Calu3 (cell line): ENCODE measurements at regions not wholly inside any gene's neighbourhood (a gene's known extent, or its start where the extent isn't known, plus 50 kb on each side); places are given as distances from the start of the nearest gene placed in this dataset.

Experiments
- BruUV-seq: library from RNA; stranded (reverse); fragments of 400-500 nt; replicated peaks from 2 replicates; lab custom pipeline; 2021; lab: Mats Ljungman, UMichigan
- CTCF ChIA-PET: fragments of 300-600 bp; sonication (Branson Sonifier 250); formaldehyde crosslinking; loops from one replicate; lab custom pipeline; 2022; ENCODE audit warnings: antibody characterized with exemption; lab: Charles Lee
- DNase-seq: peaks from one replicate; pipeline ENCODE4 v3.0.0; 2022
- H3K27ac Mint-ChIP-seq: one replicate; pipeline ENCODE4 v1.8.0; 2022; ENCODE audit warnings: mixed read lengths; ENCODE audit not compliant: unreplicated experiment
- H3K27me3 Mint-ChIP-seq: one replicate; pipeline ENCODE4 v1.8.0; 2022; ENCODE audit warnings: mixed read lengths; ENCODE audit not compliant: unreplicated experiment
- H3K36me3 Mint-ChIP-seq: one replicate; pipeline ENCODE4 v1.8.0; 2022; ENCODE audit warnings: mild to moderate bottlenecking, moderate library complexity, mixed read lengths; ENCODE audit not compliant: insufficient read depth, unreplicated experiment
- H3K4me1 Mint-ChIP-seq: one replicate; pipeline ENCODE4 v1.8.0; 2022; ENCODE audit warnings: mild to moderate bottlenecking, low read depth, mixed read lengths; ENCODE audit not compliant: unreplicated experiment
- H3K4me3 Mint-ChIP-seq: one replicate; pipeline ENCODE4 v1.8.0; 2022; ENCODE audit warnings: mild to moderate bottlenecking, low read depth, moderate library complexity, mixed read lengths; ENCODE audit not compliant: unreplicated experiment
- H3K9me3 Mint-ChIP-seq: one replicate; pipeline ENCODE4 v1.8.0; 2022; ENCODE audit warnings: low read depth, mixed read lengths; ENCODE audit not compliant: unreplicated experiment
- intact Hi-C: fragments of 100-400 bp; cut with micrococcal nuclease; formaldehyde crosslinking; loops from one replicate; pipeline ENCODE4 v1.10.0; 2022; ENCODE audit not compliant: unreplicated experiment
- TF ChIP-seq, protein P1 (sequence below): fragments of 200-600 bp; IDR thresholded peaks from one replicate; pipeline ENCODE4 v1.8.0; 2022; ENCODE audit warnings: antibody characterized with exemption; ENCODE audit not compliant: unreplicated experiment

- no peak for DNase-seq
- Mint-ChIP-seq H3K4me3 (no peak overlapping the region), H3K27me3 (no peaks in the 10 kb centered on the region), H3K27ac (no peak overlapping the region), H3K9me3 (no peaks in the 10 kb centered on the region), H3K36me3 (no peaks in the 10 kb centered on the region), H3K4me1 (no peaks in the 10 kb centered on the region)
- CTCF ChIA-PET: no interaction called here
- no TSS peak for BruUV-seq
- intact Hi-C loops: no loop called here
- TF ChIP-seq, protein P1, sequence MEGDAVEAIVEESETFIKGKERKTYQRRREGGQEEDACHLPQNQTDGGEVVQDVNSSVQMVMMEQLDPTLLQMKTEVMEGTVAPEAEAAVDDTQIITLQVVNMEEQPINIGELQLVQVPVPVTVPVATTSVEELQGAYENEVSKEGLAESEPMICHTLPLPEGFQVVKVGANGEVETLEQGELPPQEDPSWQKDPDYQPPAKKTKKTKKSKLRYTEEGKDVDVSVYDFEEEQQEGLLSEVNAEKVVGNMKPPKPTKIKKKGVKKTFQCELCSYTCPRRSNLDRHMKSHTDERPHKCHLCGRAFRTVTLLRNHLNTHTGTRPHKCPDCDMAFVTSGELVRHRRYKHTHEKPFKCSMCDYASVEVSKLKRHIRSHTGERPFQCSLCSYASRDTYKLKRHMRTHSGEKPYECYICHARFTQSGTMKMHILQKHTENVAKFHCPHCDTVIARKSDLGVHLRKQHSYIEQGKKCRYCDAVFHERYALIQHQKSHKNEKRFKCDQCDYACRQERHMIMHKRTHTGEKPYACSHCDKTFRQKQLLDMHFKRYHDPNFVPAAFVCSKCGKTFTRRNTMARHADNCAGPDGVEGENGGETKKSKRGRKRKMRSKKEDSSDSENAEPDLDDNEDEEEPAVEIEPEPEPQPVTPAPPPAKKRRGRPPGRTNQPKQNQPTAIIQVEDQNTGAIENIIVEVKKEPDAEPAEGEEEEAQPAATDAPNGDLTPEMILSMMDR: no peak
These were observed 174.9 kb downstream of the PPP1R2C start for GRCh38 chrX:42603016-42603415.

DNA sequence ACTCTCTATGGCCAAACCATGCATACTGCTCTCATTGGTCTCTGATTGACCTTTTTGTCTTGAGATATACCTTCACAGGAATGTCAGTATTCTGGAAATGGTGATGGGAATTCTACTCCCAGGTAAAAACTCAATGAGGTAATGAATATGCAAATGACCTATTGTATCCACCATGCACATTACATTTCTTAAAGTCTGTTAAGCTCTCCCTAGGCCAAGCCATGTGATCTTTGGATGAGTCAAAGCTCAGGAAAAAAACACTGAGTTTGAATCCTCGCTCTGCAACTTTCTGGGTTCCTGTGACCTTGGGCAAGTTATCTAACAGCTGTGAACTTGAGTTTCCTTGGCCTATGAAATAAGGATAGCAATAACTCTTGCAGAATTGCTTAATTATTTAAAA lies 175.4 kb downstream of the PPP1R2C start:
- H3K36me3 Mint-ChIP-seq: no peaks in the 10 kb centered on the region
- CTCF ChIA-PET: interaction anchor here (0.6 kb wide), 2 partner anchors 152 to 1380 kb away, joined by 3 to 6 read pairs; no protein-coding TSS in a partner anchor
- H3K9me3 Mint-ChIP-seq: no peaks in the 10 kb centered on the region
- no peaks in the 10 kb centered on the region for H3K27me3 Mint-ChIP-seq
- intact Hi-C loops: no loop called here
- no peak for DNase-seq
- H3K4me3 Mint-ChIP-seq: no peak overlapping the region
- BruUV-seq: no TSS peak
- H3K4me1 Mint-ChIP-seq: no peaks in the 10 kb centered on the region
- TF ChIP-seq, protein P1: no peak
- no peak overlapping the region for H3K27ac Mint-ChIP-seq

GRCh38 chrX:42602136-42602535 lies 175.8 kb downstream of the PPP1R2C start:
- H3K4me1 Mint-ChIP-seq: no peaks in the 10 kb centered on the region
- no peak overlapping the region for H3K27ac Mint-ChIP-seq
- intact Hi-C loops: no loop called here
- TF ChIP-seq, protein P1: no peak
- H3K4me3 Mint-ChIP-seq: no peak overlapping the region
- no peak for DNase-seq
- no peaks in the 10 kb centered on the region for H3K36me3 Mint-ChIP-seq
- no TSS peak for BruUV-seq
- no peaks in the 10 kb centered on the region for H3K27me3 Mint-ChIP-seq
- CTCF ChIA-PET: interaction anchor here (0.6 kb wide), 2 partner anchors 152 to 1380 kb away, joined by 3 to 6 read pairs; no protein-coding TSS in a partner anchor
- no peaks in the 10 kb centered on the region for H3K9me3 Mint-ChIP-seq

- Mint-ChIP-seq H3K27ac (no peak overlapping the region), H3K4me3 (no peak overlapping the region), H3K36me3 (no peaks in the 10 kb centered on the region), H3K9me3 (no peaks in the 10 kb centered on the region), H3K4me1 (no peaks in the 10 kb centered on the region), H3K27me3 (no peaks in the 10 kb centered on the region)
- CTCF ChIA-PET: no interaction called here
- no TSS peak for BruUV-seq
- TF ChIP-seq, protein P1: no peak
- DNase-seq: no peak
- intact Hi-C loops: no loop called here
These were observed 180.5 kb downstream of the PPP1R2C start for GRCh38 chrX:42597481-42597880.
